Gastroesophageal sphincter (tissue), 3 donors: ENCODE measurements at regions not wholly inside any gene's neighbourhood (a gene's known extent, or its start where the extent isn't known, plus 50 kb on each side); places are given as distances from the start of the nearest gene placed in this dataset.

Experiments
- POLR2AphosphoS5 ChIP-seq: sonication (generic); formaldehyde crosslinking; IDR thresholded peaks from one replicate; pipeline ENCODE4 v1.6.1; 2017; ENCODE audit warnings: antibody characterized with exemption
- TF ChIP-seq, protein P1 (sequence below), 4 experiments: fragments of 200-600 bp in 2 of 4; fragments of 450-650 bp in 2 of 4; sonication (generic) in 1 of 4; IDR thresholded peaks; one replicate each; pipeline ENCODE4 v1.5.1; 2017 to 2019; ENCODE audit warnings: antibody characterized with exemption in 4 of 4, mild to moderate bottlenecking in 2 of 4, moderate library complexity in 2 of 4

DNA sequence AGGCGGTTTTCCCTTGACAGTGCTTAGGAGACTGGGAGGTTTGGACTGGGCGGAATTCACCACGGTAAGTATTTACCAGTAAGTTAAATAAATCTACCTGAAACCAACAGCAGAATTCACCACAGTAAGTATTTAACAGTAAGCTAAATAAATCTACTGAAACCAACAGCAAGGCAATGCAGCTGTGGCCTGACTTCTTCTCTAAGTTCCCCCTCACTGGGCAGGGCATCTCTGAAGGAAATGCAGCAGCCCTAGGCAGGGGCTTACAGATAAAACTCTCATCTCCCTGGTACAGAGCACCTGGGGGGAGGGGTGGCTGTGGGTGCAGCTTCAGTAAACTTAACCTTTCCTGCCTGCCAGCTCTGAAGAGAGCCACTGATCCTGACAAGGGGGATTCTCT lies 432.5 kb upstream of the LRRTM1 start:
- TF ChIP-seq, protein P1, sequence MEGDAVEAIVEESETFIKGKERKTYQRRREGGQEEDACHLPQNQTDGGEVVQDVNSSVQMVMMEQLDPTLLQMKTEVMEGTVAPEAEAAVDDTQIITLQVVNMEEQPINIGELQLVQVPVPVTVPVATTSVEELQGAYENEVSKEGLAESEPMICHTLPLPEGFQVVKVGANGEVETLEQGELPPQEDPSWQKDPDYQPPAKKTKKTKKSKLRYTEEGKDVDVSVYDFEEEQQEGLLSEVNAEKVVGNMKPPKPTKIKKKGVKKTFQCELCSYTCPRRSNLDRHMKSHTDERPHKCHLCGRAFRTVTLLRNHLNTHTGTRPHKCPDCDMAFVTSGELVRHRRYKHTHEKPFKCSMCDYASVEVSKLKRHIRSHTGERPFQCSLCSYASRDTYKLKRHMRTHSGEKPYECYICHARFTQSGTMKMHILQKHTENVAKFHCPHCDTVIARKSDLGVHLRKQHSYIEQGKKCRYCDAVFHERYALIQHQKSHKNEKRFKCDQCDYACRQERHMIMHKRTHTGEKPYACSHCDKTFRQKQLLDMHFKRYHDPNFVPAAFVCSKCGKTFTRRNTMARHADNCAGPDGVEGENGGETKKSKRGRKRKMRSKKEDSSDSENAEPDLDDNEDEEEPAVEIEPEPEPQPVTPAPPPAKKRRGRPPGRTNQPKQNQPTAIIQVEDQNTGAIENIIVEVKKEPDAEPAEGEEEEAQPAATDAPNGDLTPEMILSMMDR (IDR thresholded peaks at IDR 0.05), result no peak
- no peak for TF ChIP-seq POLR2AphosphoS5
